NCI-H82 treated with DMSO at 0.1 percent for 48 hours (cell line): ENCODE measurements at regions not wholly inside any gene's neighbourhood (a gene's known extent, or its start where the extent isn't known, plus 50 kb on each side); places are given as distances from the start of the nearest gene placed in this dataset.

Source experiments
- DNase-seq: peaks from one replicate; lab custom pipeline; 2025; ENCODE audit not compliant: unreplicated experiment; lab: John Stamatoyannopoulos, UW

DNA sequence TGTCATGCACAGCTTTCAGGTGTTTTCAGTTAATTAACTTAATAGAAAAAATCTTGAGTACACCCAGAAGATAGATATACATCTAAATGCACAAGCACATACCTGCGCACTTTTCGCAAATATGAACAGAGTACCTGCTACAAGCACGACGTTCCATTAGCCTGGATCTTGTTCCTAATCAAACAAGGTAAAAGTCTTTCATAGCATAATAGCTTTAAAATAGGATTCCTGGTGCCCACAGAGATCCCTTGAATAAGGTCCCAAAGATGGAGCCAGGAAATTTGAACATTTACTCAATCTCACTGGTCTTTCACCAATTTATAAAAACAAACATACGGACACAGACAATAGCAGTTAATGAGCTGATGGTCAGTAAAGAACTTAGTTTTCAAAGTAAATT is 689.8 kb upstream of the CHORDC1 start:
- DNase-seq, result no peak

DNA sequence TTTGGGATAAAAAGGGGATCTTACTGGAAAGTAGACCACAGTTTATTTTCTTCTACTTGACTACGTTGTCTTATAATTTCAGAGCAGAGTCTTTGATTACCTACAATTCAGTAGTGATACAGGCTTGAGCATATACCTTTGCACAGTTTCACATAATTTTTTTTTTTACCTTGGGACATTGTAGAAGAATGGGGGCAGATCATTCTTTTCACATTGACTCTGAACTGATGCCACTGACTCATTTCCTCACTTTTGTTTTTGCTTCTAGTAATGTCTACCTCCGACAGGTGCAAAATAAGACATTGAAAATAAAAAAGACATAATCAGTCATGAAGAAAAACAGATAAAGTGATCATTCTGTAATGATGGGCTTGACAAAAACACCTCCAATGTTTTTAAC is 688.3 kb upstream of the CHORDC1 start:
- DNase-seq, result no peak

DNA sequence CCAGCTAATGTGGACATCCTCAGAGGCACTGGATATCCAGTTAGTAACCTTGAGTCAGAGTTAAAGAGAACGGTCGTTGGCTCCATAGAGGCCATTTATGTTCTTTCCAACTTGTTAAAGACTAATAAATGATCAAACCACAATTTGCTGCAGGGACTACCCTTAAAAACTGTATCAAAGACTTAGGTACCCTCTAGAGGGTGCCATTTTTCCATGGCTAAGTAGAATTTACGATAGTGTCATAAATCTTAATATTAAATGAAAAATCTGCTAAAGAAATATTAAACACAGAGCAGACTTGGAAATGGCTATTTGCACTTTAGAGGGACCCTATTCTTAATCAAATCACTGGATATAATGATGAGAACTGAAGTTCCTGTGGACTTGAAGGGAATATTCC is 685.2 kb upstream of the CHORDC1 start:
- no peak for DNase-seq

DNA sequence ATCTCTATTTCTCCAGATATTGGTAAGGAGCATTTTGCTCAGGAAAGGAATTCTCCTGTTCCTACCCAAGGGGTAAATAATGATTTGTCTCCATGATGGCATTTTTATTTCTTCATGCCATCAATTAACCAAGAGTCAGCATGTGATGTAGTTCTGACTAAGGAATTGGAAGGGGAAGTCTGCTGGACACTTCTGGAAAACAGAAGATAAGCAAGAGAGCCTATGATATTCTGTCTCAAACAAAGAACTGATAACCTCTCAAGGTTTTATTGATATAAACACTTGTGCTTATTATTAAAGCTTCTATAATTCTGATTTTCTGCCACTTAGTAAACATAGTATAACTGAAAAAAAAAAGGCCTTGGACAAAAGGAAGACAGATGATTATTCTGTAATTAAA is 673.0 kb upstream of the CHORDC1 start:
- no peak for DNase-seq

DNA sequence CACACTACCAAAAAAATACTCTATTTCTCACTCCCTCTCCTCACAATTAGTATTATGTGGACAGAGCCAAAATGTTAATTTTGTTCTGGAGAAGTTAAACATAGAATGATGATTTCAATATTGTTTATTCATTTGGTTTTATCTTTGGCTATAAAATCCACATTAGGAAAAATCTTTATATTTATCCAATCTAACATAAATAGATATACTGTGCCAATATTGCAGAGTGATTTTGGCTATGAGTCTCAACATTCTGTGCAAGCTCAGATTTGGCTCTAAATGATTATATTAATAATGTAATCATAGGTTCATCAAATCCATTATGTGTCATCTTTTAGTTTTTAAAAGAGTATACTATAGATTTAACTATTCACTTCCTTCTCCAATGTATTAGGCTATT is 667.5 kb upstream of the CHORDC1 start:
- DNase-seq, result no peak

DNA sequence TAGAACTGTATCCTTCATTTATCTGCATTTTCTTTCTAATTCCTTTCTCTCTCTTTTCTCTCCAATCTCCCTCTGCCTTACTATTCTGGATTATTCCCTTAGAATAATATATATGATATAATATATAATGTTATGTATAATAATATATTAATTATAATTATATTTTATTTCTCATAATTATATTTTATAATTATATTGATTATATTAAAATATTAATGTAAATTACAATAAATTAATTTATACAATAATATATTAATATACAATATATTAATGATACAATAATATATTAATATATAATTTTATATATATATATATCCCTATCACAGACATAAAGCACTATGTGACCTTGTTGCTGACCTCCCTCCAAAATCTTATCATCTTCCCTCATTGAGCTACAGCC is 661.3 kb upstream of the CHORDC1 start:
- DNase-seq, result no peak

DNA sequence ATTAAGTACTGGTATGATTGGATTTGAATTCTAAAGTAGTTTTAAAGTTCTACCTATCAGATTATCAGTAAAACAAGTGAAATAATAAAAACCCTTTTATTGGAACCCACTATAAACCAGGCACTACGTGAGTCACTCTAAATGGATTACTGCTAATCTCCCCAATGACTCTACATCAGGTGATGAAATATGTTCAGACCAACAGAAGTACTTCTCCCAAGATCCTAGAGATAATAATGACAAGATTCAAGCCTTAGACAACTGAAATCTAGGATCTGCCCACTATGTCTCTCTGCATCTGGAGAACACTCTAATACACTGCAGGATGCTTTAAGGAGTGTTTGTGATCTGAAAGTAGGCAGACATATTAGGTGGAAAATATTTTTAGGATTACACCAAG is 652.1 kb upstream of the CHORDC1 start:
- peak; percentile 39 for DNase-seq

DNA sequence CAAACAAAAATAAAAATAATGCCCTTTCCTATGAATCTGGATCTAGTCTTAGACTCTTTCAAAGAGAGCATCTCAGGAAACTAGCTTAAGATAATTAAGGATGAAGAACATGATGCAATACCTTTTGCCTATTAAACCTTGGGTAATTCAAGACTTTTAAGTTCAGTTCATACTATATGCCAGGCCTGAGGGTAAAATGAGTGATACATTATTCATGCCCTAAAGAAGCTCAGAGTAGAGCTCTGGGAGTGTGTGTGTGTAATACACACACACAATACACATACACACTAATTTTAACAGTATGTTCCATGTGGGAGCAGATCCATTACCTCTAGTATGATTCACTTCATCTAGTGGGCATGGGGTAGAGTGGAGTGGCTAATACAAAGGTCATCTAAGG is 651.4 kb upstream of the CHORDC1 start:
- no peak for DNase-seq

DNA sequence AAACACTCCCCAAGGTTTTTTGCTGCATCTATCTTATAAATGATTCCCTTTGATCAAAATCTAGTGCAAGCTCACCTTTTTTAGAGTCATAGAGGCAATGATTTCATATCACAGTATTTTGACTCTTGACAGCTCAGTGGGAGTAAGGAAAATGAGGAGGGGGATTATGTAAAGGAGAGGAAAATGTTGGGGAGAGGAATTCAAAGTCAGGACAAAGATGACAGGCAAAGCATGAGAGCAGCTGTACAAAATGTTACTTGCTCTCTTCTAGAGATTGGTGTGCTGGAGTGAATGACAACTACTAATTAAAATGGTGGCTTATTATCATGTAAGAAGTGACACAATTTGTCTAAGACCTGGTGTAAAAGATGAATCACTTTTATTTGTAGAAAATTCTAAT is 644.6 kb upstream of the CHORDC1 start:
- no peak for DNase-seq

DNA sequence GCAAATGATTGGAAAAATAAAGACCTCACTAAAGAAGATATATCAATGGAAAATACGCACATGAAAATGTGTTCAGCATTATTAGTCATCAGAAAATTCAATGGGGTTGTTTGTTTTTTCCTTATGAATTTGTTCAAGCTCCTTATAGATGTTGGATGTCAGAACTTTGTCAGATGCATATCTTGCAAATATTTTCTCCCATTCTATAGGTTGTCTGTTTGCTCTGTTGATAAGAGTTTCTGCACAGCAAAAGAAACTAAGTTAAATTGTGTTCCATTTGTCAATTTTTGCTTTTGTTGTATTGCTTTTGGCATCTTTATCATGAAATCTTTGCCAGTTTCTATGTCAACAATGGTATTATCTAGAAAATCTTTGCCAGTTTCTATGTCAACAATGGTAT is 633.9 kb upstream of the CHORDC1 start:
- no peak for DNase-seq

DNA sequence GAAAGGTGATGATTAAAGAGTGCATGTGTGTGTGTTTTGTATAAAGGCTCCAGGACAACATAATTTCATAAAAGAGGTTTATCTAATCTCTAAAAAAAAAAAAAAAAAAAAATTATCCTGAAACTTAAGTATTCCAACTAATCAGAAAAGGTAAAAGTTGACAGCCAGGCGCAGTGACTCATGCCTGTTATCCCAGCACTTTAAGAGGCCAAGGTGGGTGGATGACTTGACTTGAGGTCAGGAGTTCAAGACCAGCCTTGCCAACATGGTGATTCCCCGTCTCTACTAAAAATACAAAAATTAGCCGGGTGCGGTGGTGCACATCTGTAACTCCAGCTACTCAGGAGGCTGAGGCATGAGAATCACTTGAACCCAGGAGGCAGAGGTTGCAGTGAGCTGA is 632.7 kb upstream of the CHORDC1 start:
- DNase-seq, result no peak

DNA sequence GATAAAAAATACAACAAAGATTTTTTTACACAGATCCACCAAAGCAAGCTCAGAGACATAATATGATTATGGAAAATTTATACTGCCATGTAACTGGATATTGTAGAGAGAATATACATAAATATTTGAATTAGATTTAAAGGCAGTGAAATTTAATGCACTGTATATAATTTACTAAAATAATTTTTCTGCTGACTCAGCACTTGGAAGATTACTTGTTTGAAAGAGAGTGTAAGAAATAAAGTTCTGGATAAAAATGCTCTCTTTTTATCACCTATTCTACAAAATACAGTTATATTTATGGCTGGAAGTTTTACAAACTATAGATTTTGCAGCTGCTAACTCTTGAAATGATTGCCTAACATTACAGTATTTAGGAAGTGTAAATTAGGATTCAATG is 628.3 kb upstream of the CHORDC1 start:
- no peak for DNase-seq

DNA sequence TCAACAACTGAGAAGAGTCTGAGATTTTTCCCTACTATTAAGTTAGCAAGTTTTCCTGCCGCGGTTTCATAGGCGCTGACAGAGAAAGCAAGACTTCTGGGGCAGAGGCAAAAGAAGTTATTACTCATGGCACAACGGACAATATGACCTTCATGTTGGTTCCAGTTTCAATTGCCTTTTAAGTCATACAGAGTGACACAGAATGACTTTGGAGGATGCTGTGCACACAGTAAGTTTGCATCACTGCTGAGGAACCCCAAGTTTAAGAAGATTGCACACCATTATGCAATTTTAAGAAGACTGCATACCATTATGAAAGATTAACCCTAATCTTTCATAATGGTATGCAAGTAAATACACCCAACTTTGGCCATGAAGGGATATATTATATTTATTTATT is 626.5 kb upstream of the CHORDC1 start:
- no peak for DNase-seq

DNA sequence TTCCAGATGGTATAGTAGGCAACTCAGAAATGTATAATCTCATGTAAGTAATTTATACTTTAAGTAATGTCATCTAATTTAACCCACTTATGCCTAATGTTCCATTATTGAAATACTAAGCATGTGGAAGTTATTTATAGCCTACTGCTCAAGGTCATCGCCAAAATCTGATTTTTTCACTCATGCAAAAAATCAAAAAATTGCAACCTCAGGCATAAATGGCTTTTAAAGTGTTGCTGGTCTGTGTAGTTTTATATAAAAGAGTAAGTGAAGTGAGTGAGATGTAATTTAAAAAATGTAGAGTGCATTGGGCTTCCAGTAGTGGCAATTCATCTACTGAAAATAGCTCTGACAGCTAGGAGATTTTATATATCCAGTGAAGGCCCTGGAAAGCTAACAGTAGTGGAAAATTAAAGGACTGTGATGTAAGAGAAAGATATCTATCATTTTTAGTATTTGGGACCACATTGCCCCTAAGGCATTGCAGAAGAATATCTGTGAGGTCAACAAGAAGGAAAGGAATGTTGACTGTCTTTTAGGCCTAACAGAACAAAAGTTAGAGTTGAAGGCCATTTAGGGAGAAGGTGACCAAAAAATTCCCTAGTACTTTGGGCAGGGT is 624.5 kb upstream of the CHORDC1 start:
- DNase-seq, result no peak

DNA sequence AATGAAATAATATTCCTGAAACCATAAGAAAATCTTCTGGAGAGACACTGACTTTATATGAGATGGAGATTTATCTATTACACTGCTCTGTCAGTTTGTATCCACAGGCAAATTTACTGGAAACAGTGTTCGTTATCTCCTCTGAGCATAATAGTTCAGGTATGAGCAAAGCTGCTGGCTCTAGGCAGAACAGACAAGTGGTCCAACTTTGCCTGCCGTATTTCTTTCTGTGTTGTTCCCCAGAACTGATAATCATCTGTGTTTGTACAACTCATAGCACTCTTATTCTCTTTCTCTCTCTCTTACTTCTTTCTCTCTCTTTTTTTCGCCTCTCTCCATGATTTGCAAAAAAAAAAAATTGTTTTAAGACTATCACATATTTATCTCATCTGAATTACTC is 623.8 kb upstream of the CHORDC1 start:
- no peak for DNase-seq

DNA sequence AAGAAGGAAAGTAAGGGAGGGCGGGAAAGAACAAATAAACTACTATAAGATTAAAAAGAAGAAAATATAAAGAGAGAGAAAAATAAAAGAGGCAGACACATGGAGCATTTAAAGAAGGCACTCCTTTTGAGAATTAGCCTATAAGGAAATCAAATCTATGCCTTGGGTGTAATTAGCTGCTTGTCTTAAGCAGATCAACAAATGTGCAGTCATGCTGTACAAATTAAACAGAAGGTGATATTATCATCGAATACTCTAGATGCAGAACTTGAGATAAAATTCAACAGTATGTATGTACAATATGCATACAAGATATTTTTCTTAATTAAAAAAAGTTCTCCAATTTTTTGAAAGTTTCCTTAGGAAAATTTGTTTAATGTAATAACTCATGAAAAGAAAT is 623.0 kb upstream of the CHORDC1 start:
- no peak for DNase-seq

DNA sequence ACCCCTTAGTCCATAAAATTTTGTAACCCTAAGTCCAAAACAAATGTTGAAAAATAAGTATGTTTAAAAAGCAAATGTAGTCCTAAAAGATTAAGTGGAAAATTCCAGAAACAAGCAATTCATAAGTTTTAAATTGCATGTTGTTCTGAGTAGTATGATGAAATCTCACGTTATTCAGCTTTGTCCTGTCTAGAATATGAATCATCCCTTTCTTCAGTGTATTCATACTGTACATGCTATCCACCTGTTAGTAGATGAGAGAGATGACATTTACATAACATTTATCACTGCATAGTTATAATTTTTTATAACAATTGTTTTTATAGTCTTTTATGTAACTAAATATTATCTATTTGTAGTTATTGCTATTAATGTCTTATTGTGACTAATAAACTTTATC is 622.3 kb upstream of the CHORDC1 start:
- no peak for DNase-seq

DNA sequence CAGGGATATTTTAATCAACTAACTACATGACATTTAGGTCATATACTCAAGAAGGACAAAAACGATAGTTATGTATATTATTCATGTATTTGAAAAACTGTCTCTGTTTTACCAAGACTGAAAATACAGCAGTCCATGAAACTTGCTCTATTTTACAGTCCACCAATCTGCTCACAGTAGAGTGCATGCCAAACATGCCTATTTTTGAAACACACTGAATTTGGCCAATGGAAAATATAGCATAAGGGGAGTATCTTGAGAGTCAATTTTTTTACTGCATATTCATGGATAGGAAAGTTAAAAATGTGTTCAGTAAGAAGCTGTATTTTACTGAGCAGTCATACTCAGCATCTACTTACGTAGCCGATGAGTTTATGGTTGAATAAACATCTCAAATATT is 621.2 kb upstream of the CHORDC1 start:
- DNase-seq, result no peak

DNA sequence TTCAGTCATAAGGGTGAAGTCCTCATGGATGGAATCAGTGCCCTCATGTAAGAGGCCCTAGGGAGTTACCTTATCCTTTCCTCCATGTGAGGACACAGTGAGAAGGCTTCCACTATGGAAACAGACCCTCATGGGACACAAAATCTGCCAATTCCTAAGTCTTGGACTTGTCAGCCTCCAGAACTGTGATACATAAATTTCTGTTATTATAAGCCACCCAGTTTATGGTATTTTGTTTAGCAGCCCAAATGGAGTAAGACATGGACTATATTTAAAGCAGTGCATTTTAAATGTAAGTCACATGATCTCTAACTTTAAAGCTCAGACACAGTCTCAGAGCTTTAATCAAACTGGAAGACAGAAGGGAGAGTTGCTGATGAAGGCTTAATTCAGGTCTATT is 619.8 kb upstream of the CHORDC1 start:
- DNase-seq, result no peak

DNA sequence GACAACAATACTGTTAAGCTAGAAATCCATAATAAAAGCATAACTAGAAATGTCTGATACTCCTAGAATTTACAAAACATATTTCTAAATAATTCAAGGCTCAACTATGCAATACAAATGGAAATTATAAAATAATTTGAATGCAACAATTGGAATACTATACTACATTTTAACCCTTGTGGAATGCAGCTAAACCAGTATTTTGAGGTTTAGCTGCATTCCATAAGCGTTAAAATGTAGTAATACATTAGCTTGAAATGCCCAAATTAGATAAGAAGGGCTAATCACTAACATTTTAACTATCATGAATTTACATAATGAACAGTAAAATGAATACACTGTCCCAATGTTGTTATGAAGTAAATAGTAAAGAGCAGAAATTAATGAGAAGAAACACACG is 617.2 kb upstream of the CHORDC1 start:
- no peak for DNase-seq

DNA sequence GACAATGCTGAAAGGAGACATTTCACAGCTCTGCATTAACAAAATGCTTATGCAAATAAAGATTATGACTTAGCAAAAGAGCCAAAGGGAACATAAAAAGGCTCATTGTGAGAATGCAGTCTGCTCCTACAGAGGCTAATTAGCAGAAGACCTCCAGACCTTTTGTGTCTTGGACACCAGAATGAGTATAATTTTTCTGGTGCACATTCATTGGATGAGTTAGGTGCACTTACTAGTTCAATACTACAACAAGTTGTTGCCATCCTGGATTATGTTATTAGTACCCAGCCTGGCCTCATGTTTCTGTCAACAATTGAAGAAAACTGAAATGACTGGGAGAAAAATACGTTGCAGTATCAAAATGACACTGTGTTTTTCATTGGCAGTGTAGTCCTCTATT is 613.2 kb upstream of the CHORDC1 start:
- no peak for DNase-seq

DNA sequence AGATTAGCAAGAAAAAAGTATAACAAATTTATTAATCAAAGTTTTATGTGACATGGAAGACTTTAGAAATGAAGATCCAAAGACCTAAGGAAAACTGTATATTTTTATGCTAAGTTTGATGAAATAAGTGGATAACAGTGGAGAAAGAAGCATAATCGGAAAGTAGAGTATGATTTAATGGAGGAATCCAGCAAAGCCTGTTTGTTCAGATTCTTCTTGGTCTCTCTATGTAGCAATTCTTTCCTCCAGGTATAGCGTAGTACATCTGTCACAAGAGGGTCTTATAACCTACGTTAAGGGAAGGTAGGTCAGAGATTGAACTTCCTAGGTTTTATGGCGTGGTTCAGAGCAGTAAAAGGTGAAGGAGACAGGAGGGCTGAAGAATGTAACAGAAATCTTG is 600.6 kb upstream of the CHORDC1 start:
- no peak for DNase-seq

DNA sequence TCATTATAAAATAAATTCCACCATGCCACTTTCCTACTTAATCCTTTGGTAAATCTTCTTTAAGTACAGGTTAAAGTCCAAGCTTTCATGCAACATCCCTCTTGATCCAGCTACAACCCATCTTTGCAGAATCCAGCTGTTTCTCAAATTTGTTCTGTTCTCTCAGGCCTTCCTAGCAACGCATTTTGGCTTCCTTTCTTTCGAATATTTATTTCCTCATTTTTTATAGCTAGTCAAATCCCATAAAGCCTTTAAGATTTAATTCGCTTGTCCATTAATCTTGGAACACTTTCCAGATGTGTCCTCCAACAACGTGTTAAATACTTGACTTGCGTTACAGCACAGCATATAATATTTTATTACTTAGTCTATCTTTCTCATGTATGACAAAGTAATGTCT is 600.1 kb upstream of the CHORDC1 start:
- no peak for DNase-seq

DNA sequence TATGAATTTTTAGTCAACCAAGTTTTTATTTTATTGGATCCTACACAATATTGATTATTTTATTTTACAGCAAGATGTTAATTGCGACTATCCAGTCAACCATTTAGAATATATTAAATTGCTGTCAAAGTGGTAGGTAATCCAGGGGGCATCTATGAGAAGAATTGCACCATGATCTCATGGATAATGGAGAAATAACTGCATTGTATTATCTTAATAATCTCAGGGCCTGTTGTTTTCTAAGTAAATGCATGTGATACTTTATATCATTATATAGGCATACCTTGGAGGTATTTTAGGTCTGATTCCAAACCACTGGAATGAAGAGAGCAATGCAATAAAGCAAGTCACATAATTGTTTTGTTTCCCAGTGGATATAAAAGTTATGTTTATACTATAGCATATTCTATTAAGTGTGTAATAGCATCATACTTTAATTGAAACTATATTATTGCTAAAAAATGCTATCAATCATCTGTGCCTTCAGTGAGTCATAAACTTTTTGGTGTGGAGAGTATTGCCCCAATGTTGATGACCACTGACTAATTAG is 595.4 kb upstream of the CHORDC1 start:
- no peak for DNase-seq
